Heart left ventricle (tissue), 13 donors: ENCODE measurements at regions not wholly inside any gene's neighbourhood (a gene's known extent, or its start where the extent isn't known, plus 50 kb on each side); places are given as distances from the start of the nearest gene placed in this dataset.
"Not testable (repeated sequence)": the region's sequence is repeated elsewhere in the genome, so short reads cannot be mapped to it uniquely, and the experiment has no call there.

ENCODE experiments used
- POLR2A ChIP-seq, 2 donors: fragments of 450-650 bp; IDR thresholded peaks; one replicate each; pipeline ENCODE4 v1.6.1; 2017; ENCODE audit warnings: antibody characterized with exemption in 2 of 2, mild to moderate bottlenecking in 2 of 2, moderate library complexity in 2 of 2
- TF ChIP-seq, protein P1 (sequence below), 12 donors: fragments of 200-600 bp; sonication (generic) in 4 of 12; IDR thresholded peaks; one replicate each; pipeline versions ENCODE4 v1.5.0 to v1.8.0; 2018 to 2022; ENCODE audit warnings: antibody characterized with exemption in 12 of 12, mild to moderate bottlenecking in 5 of 12
- donor health status: ischemic (EF 13 %, LVEDD 7.1; RV severe dilation, severe dysfunction).
- donor health status: DM: no; HTN: yes; CAD: no.
- donor health status: DM: no; HTN: no; CAD: no.
- donor health status: ischemic (EF 25% LVEDD 6.9; RV normal size, moderate dysfunction).
- donor health status: ischemic (EF 25% LVEDD 5.7; RV mildly dilated, moderate dysfunction).
- donor health status: ischemic (EF 35%, LVEDD 5.7; RV mildly dilated, moderate dysfunction).
- donor health status: nonischemic (EF 11% LVEDD 7.7; RV severe dilation, severe dysfunction).
- donor health status: DM: yes; HTN: yes; CAD: no.
- donor health status: PGD.
- donor health status: ischemic (EF 29% LVEDD 5.4; RV normal size, mild dysfunction).
- donor health status: nonischemic (EF 23%, LVEDD 6.1; RV moderate dilation, normal function).

DNA sequence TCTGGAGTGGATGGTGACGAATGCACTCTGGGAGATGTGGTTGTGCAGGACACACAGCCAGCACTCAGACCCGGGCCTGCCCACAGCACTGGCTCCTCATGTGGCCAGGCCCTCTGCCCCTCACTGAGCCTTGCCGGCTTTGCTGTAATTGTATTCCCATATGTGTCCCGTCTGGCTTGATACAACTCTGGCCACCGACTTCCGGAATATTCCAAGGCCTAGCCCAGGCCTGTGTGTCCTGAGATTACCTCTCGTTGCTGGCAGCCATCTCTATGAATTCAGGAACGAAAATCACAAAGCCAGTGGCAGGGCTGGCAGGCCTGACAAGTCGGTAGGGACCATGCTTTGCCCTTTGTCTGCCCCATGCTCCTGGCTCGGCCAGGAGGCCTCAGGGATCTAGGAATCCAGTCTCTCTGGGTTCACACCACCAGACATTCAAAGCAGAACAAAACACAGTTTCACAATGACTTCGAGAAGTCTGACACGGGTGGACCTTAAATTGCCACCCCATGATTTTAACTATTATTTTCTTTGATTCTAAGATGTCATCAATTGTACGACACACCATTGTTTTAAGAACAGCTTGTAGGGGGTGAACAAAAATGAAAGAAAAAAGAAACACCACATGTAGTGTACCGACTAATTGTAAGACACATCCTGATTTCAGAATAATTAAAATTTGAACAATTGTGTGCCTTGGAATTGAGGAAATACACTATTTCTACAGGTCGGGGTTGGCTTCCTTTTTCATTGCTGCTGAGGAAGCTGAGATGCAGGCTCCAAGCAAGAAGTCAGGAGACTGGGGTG lies 154.5 kb downstream of the BCL2L11 start:
- TF ChIP-seq, protein P1, sequence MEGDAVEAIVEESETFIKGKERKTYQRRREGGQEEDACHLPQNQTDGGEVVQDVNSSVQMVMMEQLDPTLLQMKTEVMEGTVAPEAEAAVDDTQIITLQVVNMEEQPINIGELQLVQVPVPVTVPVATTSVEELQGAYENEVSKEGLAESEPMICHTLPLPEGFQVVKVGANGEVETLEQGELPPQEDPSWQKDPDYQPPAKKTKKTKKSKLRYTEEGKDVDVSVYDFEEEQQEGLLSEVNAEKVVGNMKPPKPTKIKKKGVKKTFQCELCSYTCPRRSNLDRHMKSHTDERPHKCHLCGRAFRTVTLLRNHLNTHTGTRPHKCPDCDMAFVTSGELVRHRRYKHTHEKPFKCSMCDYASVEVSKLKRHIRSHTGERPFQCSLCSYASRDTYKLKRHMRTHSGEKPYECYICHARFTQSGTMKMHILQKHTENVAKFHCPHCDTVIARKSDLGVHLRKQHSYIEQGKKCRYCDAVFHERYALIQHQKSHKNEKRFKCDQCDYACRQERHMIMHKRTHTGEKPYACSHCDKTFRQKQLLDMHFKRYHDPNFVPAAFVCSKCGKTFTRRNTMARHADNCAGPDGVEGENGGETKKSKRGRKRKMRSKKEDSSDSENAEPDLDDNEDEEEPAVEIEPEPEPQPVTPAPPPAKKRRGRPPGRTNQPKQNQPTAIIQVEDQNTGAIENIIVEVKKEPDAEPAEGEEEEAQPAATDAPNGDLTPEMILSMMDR (IDR thresholded peaks at IDR 0.05): not testable (repeated sequence)
- TF ChIP-seq POLR2A (IDR thresholded peaks at IDR 0.05): not testable (repeated sequence)
